ENCODE measurements at regions not wholly inside any gene's neighbourhood (a gene's known extent, or its start where the extent isn't known, plus 50 kb on each side); places are given as distances from the start of the nearest gene placed in this dataset.

DNA sequence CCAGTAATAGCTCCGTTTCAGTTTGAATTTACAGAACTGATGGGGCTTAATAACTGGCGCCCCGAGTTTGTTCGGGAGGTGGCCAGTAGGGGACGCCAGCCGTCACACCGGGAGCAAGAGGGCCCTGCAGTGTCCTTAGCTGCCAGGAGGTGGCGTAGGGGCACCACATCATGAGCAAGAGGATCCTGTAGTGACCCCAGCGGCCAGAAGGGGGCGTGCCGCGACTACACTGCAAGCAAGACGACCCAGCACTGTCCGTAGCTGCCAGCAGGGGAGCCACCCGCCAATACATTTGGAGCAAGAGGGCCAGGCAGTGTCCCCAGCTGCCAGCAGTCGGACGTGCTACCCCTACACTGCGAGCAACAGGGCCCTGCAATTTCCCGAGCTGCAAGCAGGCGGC lies 663.7 kb upstream of the B3GAT1 start:
- ATAC-seq (peak; percentile 79), DNase-seq (peak; percentile 39 to 49 (median 41))
- Mint-ChIP-seq H3K4me1 (no peaks in the 10 kb centered on the region), H3K36me3 (ENCODE audit: low read depth) (no peaks in the 10 kb centered on the region), H3K27ac (no peak overlapping the region), H3K27me3 (peaks cover 8% of the 10 kb centered on the region), H3K4me3 (no peak overlapping the region)
- H3K9me3 ChIP-seq (ENCODE audit: control insufficient read depth, low read length, poor library complexity, severe bottlenecking), result no peaks in the 10 kb centered on the region

DNA sequence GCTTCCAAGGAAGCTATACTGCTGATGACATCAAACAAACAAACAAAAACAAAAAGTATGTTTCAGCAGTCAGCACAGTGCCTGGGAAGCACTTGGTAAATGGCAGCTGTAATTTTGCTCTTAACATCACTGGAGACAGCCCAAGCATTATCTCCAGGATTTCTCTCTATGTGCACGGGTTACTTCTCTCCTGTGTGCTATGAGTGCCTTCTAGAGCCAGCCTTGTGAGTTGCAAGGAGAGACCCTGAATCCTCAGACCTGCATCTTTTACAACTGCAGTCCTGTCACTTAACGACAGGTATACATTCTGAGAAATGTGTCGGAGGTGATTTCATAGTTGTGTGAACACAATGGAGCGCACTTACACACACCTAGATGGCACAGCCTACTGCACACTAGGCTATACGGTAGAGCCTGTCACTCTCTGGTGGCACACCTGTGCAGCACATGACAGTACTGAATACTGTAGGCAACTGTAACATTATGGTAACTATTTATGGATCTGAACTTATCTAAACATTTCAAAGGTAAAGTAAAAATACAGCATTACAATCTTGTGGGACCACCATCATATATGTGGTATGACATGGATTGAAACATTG lies 662.5 kb upstream of the B3GAT1 start:
- Mint-ChIP-seq H3K27ac (no peak overlapping the region), H3K4me1 (no peaks in the 10 kb centered on the region), H3K27me3 (peaks cover 19% of the 10 kb centered on the region), H3K36me3 (ENCODE audit: low read depth) (no peaks in the 10 kb centered on the region), H3K4me3 (no peak overlapping the region)
- no peak for ATAC-seq
- no peak for DNase-seq
- no peaks in the 10 kb centered on the region for H3K9me3 ChIP-seq (ENCODE audit: control insufficient read depth, low read length, poor library complexity, severe bottlenecking)

DNA sequence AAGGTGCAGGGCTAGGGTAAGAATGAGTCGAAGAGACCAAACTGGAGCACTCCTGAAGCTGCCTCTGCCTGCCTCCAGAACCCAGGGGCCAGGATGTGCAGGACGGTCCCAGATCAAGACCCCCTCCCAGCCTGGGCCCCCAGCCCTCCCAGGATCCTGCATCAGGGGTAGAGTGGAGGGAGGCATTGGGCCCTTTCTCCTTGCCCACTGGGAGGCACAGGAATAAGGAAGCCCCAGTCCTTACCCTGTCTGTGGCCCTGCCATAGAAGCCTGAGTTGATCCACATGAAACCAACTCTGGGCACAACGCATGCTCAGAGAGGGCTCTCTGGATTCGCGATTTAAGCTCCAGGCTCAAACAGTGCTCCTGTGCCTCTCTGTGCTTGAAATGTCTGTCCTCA lies 661.8 kb upstream of the B3GAT1 start:
- H3K27me3 Mint-ChIP-seq, result peaks cover 24% of the 10 kb centered on the region
- no peak overlapping the region for H3K27ac Mint-ChIP-seq

DNA sequence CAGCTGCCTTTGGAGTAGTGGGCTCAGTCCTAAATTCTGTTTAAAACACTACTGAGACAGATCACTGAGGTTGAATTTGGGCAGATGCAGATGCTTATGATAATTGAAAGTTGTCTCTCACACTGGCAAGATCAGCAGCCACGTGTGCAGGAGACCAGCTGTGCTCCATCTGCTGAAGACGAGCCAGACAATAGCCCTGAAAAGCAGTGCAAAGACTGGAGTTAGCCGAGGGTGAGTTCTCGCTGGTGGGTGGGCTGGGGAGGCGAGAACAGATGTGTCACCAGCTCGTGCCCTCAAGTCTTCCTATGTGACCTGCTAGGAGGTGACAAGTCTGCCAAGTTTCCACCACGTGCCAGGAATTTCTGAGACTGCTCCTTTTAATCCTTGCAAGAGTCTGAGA lies 661.3 kb upstream of the B3GAT1 start:
- H3K36me3 Mint-ChIP-seq (ENCODE audit: low read depth), result no peaks in the 10 kb centered on the region
- H3K4me1 Mint-ChIP-seq, result no peaks in the 10 kb centered on the region
- no peak for ATAC-seq
- DNase-seq, result no peak
- H3K9me3 ChIP-seq (ENCODE audit: control insufficient read depth, low read length, poor library complexity, severe bottlenecking), result no peaks in the 10 kb centered on the region
- H3K27ac Mint-ChIP-seq, result no peak overlapping the region
- H3K4me3 Mint-ChIP-seq, result no peak overlapping the region
- H3K27me3 Mint-ChIP-seq, result peaks cover 24% of the 10 kb centered on the region

More for the DNA sequence above, 661.8 kb upstream of the B3GAT1 start:
- Mint-ChIP-seq H3K36me3 (ENCODE audit: low read depth) (no peaks in the 10 kb centered on the region), H3K4me3 (no peak overlapping the region), H3K4me1 (no peaks in the 10 kb centered on the region)
- no peaks in the 10 kb centered on the region for H3K9me3 ChIP-seq (ENCODE audit: control insufficient read depth, low read length, poor library complexity, severe bottlenecking)
- ATAC-seq (no peak), DNase-seq (no peak)

DNA sequence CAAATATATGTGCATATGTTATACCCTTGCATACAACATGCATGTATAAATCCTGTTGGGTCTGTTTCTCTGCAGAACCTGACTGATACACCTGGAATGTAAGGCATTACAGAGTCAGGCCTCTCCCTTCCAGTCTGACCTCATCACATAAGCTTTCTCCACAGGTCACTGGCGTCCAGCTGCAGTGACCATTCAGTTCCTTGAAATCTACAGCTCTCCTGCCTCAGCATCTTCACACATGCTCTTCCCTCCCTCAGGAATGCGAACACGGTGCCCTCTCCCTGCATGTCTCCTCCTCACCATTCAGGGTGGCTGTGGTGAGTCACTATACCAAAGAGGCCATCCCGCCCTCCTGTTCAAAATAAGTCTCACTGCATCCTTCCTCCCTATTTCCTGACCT lies 657.8 kb upstream of the B3GAT1 start:
- Mint-ChIP-seq H3K4me1 (no peaks in the 10 kb centered on the region), H3K27ac (no peak overlapping the region), H3K27me3 (peaks cover 41% of the 10 kb centered on the region), H3K4me3 (no peak overlapping the region), H3K36me3 (ENCODE audit: low read depth) (no peaks in the 10 kb centered on the region)
- ATAC-seq, result no peak
- no peaks in the 10 kb centered on the region for H3K9me3 ChIP-seq (ENCODE audit: control insufficient read depth, low read length, poor library complexity, severe bottlenecking)
- DNase-seq, result no peak

GRCh38 chr11:135069063-135069462 lies 657.0 kb upstream of the B3GAT1 start:
- H3K27ac Mint-ChIP-seq, result no peak overlapping the region

GRCh38 chr11:135062994-135063393 lies 651.0 kb upstream of the B3GAT1 start:
- Mint-ChIP-seq H3K4me1 (no peaks in the 10 kb centered on the region), H3K27ac (no peak overlapping the region), H3K36me3 (ENCODE audit: low read depth) (no peaks in the 10 kb centered on the region), H3K27me3 (peaks cover 19% of the 10 kb centered on the region), H3K4me3 (no peak overlapping the region)
- peaks cover 2% of the 10 kb centered on the region for H3K9me3 ChIP-seq (ENCODE audit: control insufficient read depth, low read length, poor library complexity, severe bottlenecking)
- DNase-seq (no peak), ATAC-seq (no peak)

More at GRCh38 chr11:135069063-135069462, 657.0 kb upstream of the B3GAT1 start:
- no peak overlapping the region for H3K4me3 Mint-ChIP-seq
- no peaks in the 10 kb centered on the region for H3K4me1 Mint-ChIP-seq
- DNase-seq, result no peak
- no peak for ATAC-seq
- no peaks in the 10 kb centered on the region for H3K36me3 Mint-ChIP-seq (ENCODE audit: low read depth)
- no peaks in the 10 kb centered on the region for H3K9me3 ChIP-seq (ENCODE audit: control insufficient read depth, low read length, poor library complexity, severe bottlenecking)
- peaks cover 41% of the 10 kb centered on the region for H3K27me3 Mint-ChIP-seq

DNA sequence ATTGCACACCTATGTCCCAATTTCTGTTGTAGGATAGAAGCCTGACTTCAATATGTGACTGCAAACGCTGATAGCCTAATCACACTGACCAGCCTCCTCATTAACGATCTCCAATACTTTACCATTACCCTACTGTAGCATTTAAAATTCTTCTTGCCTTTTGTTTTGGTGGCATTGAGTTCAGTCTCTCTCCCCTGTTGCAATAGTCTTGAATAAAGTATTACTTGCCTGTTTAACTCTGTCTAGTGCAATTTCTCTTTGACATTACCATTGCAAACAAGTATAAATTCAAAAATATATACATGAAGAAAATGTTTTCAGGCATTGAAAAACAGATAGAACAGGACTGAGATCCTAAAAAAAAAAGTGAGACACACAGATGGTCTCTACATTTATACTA lies 649.1 kb upstream of the B3GAT1 start:
- H3K4me1 Mint-ChIP-seq, result no peaks in the 10 kb centered on the region
- peaks cover 16% of the 10 kb centered on the region for H3K27me3 Mint-ChIP-seq
- peaks cover 2% of the 10 kb centered on the region for H3K9me3 ChIP-seq (ENCODE audit: control insufficient read depth, low read length, poor library complexity, severe bottlenecking)
- H3K4me3 Mint-ChIP-seq, result no peak overlapping the region
- H3K36me3 Mint-ChIP-seq (ENCODE audit: low read depth), result no peaks in the 10 kb centered on the region
- DNase-seq, result no peak
- H3K27ac Mint-ChIP-seq, result no peak overlapping the region
- ATAC-seq, result no peak

DNA sequence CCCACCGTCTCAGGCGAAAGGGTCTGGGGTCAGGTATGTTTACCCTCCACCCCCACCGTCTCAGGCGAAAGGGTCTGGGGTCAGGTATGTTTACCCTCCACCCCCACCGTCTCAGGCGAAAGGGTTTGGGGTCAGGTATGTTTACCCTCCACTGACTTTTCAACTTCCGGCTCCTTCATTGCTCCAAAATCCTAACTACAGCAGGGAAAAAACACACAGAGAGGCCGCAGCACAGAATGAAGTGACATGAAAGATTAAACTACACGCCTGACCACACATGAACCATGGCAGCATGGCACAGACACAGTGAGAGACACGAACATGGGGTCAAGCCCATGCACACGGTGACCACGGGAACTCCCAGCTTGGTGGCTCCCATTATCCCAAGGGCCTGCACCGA lies 634.9 kb upstream of the B3GAT1 start:
- no peaks in the 10 kb centered on the region for H3K9me3 ChIP-seq (ENCODE audit: control insufficient read depth, low read length, poor library complexity, severe bottlenecking)
- no peak overlapping the region for H3K4me3 Mint-ChIP-seq
- DNase-seq (no peak), ATAC-seq (no peak)
- no peaks in the 10 kb centered on the region for H3K4me1 Mint-ChIP-seq
- H3K27ac Mint-ChIP-seq, result no peak overlapping the region
- no peaks in the 10 kb centered on the region for H3K36me3 Mint-ChIP-seq (ENCODE audit: low read depth)
- peaks cover 9% of the 10 kb centered on the region for H3K27me3 Mint-ChIP-seq

- Mint-ChIP-seq H3K4me3 (no peak overlapping the region), H3K27me3 (peaks cover 9% of the 10 kb centered on the region), H3K27ac (no peak overlapping the region), H3K36me3 (ENCODE audit: low read depth) (no peaks in the 10 kb centered on the region), H3K4me1 (no peaks in the 10 kb centered on the region)
- H3K9me3 ChIP-seq (ENCODE audit: control insufficient read depth, low read length, poor library complexity, severe bottlenecking), result no peaks in the 10 kb centered on the region
- no peak for ATAC-seq
- DNase-seq, result no peak
Measured at GRCh38 chr11:135046556-135046955, 634.5 kb upstream of the B3GAT1 start.

GRCh38 chr11:135043434-135043833 lies 631.4 kb upstream of the B3GAT1 start:
- DNase-seq, result no peak
- Mint-ChIP-seq H3K4me3 (no peak overlapping the region), H3K4me1 (no peaks in the 10 kb centered on the region), H3K36me3 (ENCODE audit: low read depth) (no peaks in the 10 kb centered on the region), H3K27ac (no peak overlapping the region), H3K27me3 (peaks cover 12% of the 10 kb centered on the region)
- no peak for ATAC-seq
- H3K9me3 ChIP-seq (ENCODE audit: control insufficient read depth, low read length, poor library complexity, severe bottlenecking), result no peaks in the 10 kb centered on the region

DNA sequence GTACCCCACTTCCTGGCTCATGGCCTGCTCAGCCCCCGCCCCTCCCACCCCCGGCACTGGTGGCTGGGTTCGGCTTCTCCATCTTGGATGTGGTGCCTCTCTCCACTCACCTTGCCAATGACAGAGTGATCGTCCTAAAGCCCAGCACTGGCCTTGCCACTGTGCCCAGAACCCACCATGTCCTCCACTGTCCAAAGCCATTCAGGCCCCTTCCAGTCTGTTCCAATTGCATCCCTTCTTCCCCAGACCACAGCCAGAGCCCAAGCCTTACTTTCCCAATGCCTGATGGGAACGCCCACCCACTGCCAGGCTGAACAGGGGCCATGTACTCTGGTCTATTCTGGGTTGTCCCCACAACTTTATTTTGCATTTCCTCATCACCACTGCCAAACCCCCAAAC lies 625.8 kb upstream of the B3GAT1 start:
- DNase-seq (no peak), ATAC-seq (no peak)
- peaks cover 7% of the 10 kb centered on the region for H3K27me3 Mint-ChIP-seq
- no peaks in the 10 kb centered on the region for H3K36me3 Mint-ChIP-seq (ENCODE audit: low read depth)
- no peak overlapping the region for H3K27ac Mint-ChIP-seq
- no peaks in the 10 kb centered on the region for H3K4me1 Mint-ChIP-seq
- H3K4me3 Mint-ChIP-seq, result no peak overlapping the region
- no peaks in the 10 kb centered on the region for H3K9me3 ChIP-seq (ENCODE audit: control insufficient read depth, low read length, poor library complexity, severe bottlenecking)

GRCh38 chr11:135036488-135037297 lies 624.7 kb upstream of the B3GAT1 start:
- Mint-ChIP-seq H3K4me3 (no peak overlapping the region), H3K4me1 (no peaks in the 10 kb centered on the region), H3K27me3 (peaks cover 13% of the 10 kb centered on the region), H3K36me3 (ENCODE audit: low read depth) (no peaks in the 10 kb centered on the region), H3K27ac (no peak overlapping the region)
- no peak for DNase-seq
- no peak for ATAC-seq
- H3K9me3 ChIP-seq (ENCODE audit: control insufficient read depth, low read length, poor library complexity, severe bottlenecking), result no peaks in the 10 kb centered on the region

- no peak overlapping the region for H3K4me3 Mint-ChIP-seq
- DNase-seq, result no peak
- no peaks in the 10 kb centered on the region for H3K9me3 ChIP-seq (ENCODE audit: control insufficient read depth, low read length, poor library complexity, severe bottlenecking)
- no peaks in the 10 kb centered on the region for H3K4me1 Mint-ChIP-seq
- ATAC-seq, result no peak
- no peaks in the 10 kb centered on the region for H3K36me3 Mint-ChIP-seq (ENCODE audit: low read depth)
- peaks cover 13% of the 10 kb centered on the region for H3K27me3 Mint-ChIP-seq
- H3K27ac Mint-ChIP-seq, result no peak overlapping the region
Measured at GRCh38 chr11:135035282-135035681, 623.2 kb upstream of the B3GAT1 start.

All from T-helper 17 cell (primary cell).